ENCODE measurements at regions not wholly inside any gene's neighbourhood (a gene's known extent, or its start where the extent isn't known, plus 50 kb on each side); places are given as distances from the start of the nearest gene placed in this dataset.

GRCh38 chr3:31027914-31028313, 133.5 kb upstream of the GADL1 start:
- intact Hi-C loops (cut with DNase I): no loop called here
- Histone ChIP-seq H3K36me3 (no peaks in the 10 kb centered on the region), H3K27ac (no peak overlapping the region), H3K9me3 (peaks cover 0 to 26% (median 6%) of the 10 kb centered on the region in 3 donors), H3K4me3 (no peak overlapping the region), H3K4me1 (no peaks in the 10 kb centered on the region), H3K27me3 (no peaks in the 10 kb centered on the region)
- TF ChIP-seq CTCF (IDR thresholded peaks at IDR 0.05) (no peak), POLR2A (IDR thresholded peaks at IDR 0.05) (no peak)
- WGBS, 2 donors: 88 to 93% methylated on average over 2 of the region's 2 CpGs
- no peak for DNase-seq

DNA sequence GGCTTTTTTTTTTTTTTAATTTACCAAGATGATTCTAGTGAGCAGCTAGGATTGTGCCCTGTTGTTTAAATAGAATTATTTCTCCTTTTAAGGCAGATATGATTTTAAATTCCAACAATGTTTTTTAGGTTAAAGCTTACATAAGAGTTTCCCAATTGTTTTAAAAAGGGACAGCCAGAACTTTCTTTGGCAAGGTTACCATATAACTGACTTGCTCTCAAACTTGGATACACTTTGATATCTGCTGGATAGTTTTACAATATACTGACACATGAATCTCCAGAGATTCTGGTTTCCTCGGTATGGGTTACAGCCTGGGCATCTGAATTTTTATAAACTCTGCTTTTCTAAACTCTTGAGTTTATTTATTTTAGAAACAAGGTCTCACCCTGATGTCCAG, 134.3 kb upstream of the GADL1 start:
- no peak for DNase-seq
- H3K27ac ChIP-seq: no peak overlapping the region
- peaks cover 0 to 26% (median 6%) of the 10 kb centered on the region in 3 donors for H3K9me3 ChIP-seq
- H3K4me3 ChIP-seq: no peak overlapping the region
- 53 to 71% methylated on average over 1 of the region's 1 CpG for WGBS, 2 donors
- TF ChIP-seq POLR2A (IDR thresholded peaks at IDR 0.05) (no peak), CTCF (IDR thresholded peaks at IDR 0.05) (no peak)
- intact Hi-C loops (cut with DNase I): no loop called here
- no peaks in the 10 kb centered on the region for H3K4me1 ChIP-seq
- no peaks in the 10 kb centered on the region for H3K27me3 ChIP-seq
- H3K36me3 ChIP-seq: no peaks in the 10 kb centered on the region

- Histone ChIP-seq H3K4me3 (no peak overlapping the region), H3K27me3 (no peaks in the 10 kb centered on the region), H3K36me3 (no peaks in the 10 kb centered on the region), H3K9me3 (peaks cover 0 to 26% (median 6%) of the 10 kb centered on the region in 3 donors), H3K4me1 (no peaks in the 10 kb centered on the region), H3K27ac (no peak overlapping the region)
- intact Hi-C loops (cut with DNase I): no loop called here
- WGBS, 2 donors: 72 to 90% methylated on average over 2 to 3 of the region's 3 CpGs
- TF ChIP-seq CTCF (IDR thresholded peaks at IDR 0.05) (no peak), POLR2A (IDR thresholded peaks at IDR 0.05) (no peak)
- DNase-seq: no peak
These were observed 135.2 kb upstream of the GADL1 start for GRCh38 chr3:31029706-31030105.

DNA sequence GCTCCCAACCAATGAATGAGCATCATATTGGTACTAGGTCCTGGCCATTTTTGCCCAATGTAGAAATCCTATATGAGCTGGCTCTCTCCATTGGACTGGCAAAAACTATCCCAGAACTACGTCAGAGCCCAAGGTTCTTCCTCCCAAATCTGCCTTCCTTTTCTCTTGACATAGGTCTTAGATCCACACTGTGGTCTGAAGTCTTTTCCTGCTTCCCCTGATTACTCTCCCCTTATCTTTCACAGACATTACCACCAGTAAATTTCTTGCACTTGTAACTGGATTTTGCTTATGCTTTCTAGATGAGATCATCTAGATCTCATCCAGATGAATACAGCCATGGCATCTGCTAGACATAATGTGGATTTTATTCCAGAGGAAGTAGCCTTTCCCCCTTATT, 141.2 kb upstream of the GADL1 start:
- no peak for DNase-seq
- WGBS, 2 donors: 86 to 95% methylated on average over 1 of the region's 1 CpG
- TF ChIP-seq CTCF (IDR thresholded peaks at IDR 0.05) (no peak), POLR2A (IDR thresholded peaks at IDR 0.05) (no peak)
- Histone ChIP-seq H3K4me3 (no peak overlapping the region), H3K9me3 (no peaks in the 10 kb centered on the region), H3K27ac (no peak overlapping the region), H3K4me1 (peaks cover 0 to 3% (median 0%) of the 10 kb centered on the region in 3 donors), H3K27me3 (no peaks in the 10 kb centered on the region), H3K36me3 (no peaks in the 10 kb centered on the region)
- intact Hi-C loops (cut with DNase I): no loop called here

DNA sequence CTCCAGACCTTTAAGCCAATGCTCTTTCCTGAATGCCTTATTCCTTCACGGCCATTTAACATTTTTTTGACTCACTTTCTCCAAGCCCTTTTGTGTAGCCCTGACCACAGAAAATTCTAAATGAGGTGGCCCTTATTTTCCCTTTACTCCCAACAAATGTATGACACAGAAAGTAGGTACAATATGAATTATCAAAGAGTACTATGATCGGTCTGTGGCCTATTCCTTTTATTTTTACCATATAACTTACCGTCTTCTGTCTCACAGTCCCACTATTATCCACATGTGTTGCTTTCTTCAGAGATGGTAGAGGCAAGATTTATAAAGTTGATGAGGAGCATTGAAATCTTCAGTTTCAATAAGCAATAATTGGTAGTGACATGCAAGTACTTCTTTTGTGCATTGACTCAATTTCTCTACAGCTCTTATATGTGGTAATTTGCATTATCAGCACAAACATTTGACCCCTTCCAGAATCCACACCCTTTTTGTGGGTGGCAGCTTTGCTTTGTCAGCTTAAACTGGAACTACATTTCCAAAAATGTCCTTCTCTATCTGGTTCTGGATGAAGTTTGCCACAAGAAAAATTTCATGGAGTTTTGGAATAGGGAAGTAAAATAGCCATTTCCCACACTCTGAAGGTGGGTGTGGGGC, 143.8 kb upstream of the GADL1 start:
- intact Hi-C loops (cut with DNase I): no loop called here
- TF ChIP-seq POLR2A (IDR thresholded peaks at IDR 0.05): no peak
- no peak for TF ChIP-seq CTCF (IDR thresholded peaks at IDR 0.05)
- Histone ChIP-seq H3K36me3 (no peaks in the 10 kb centered on the region), H3K4me1 (peaks cover 0 to 14% (median 7%) of the 10 kb centered on the region in 3 donors), H3K9me3 (peaks cover 0 to 9% (median 6%) of the 10 kb centered on the region in 3 donors), H3K27me3 (no peaks in the 10 kb centered on the region), H3K27ac (no peak overlapping the region), H3K4me3 (no peak overlapping the region)
- 88 to 89% methylated on average over 3 of the region's 3 CpGs for WGBS, 2 donors
- no peak for DNase-seq

Measured in esophagus squamous epithelium (tissue), 5 donors.